IMR-90 (cell line): ENCODE measurements at regions not wholly inside any gene's neighbourhood (a gene's known extent, or its start where the extent isn't known, plus 50 kb on each side); places are given as distances from the start of the nearest gene placed in this dataset.

Source experiments
- ATAC-seq: fragments of 200-7000 bp; cut with Tn5 transposase; 2 replicates; pipeline ENCODE4 v1.9.1; 2020; ENCODE audit warnings: low read depth, mild to moderate bottlenecking, moderate library complexity
- BruUV-seq: library from RNA; stranded (reverse); fragments of 400-500 nt; replicated peaks from 2 replicates; lab custom pipeline; 2021; lab: Mats Ljungman, UMichigan
- CTCF ChIA-PET: fragments of 300-600 bp; formaldehyde crosslinking; extraction: SDS; loops from one replicate; lab custom pipeline; 2021; ENCODE audit warnings: antibody characterized with exemption; lab: Yijun Ruan, JAX
- POLR2A ChIA-PET: fragments of 300-600 bp; sonication (Branson Sonifier 250); formaldehyde crosslinking; loops from one replicate; lab custom pipeline; 2022; ENCODE audit warnings: antibody characterized with exemption; ENCODE audit not compliant: unreplicated experiment; lab: Charles Lee
- DNase-seq: peaks from one replicate; pipeline ENCODE4 v3.0.0; 2013
- H2AFZ ChIP-seq: replicated peaks from 2 replicates; pipeline ENCODE3; 2013; ENCODE audit warnings: low read length, mild to moderate bottlenecking; ENCODE audit not compliant: poor library complexity
- H2AK5ac ChIP-seq: 2 replicates; pipeline ENCODE4 v1.6.1; 2013; ENCODE audit warnings: low read depth, low read length, inconsistent platforms
- H2AK9ac ChIP-seq: replicated peaks from 2 replicates; pipeline ENCODE3; 2013; ENCODE audit warnings: mild to moderate bottlenecking, low read depth, low read length, moderate library complexity; ENCODE audit not compliant: poor library complexity
- H2BK120ac ChIP-seq: 2 replicates; pipeline ENCODE4 v1.6.1; 2013; ENCODE audit warnings: low read depth, low read length, inconsistent platforms
- H2BK15ac ChIP-seq: 3 replicates; pipeline ENCODE4 v1.6.1; 2013; ENCODE audit warnings: low read depth, low read length, inconsistent platforms
- H2BK20ac ChIP-seq: 2 replicates; pipeline ENCODE4 v1.6.1; 2013; ENCODE audit warnings: low read depth, mild to moderate bottlenecking, inconsistent platforms, low read length, moderate library complexity
- H2BK5ac ChIP-seq: 2 replicates; pipeline ENCODE4 v1.6.1; 2013; ENCODE audit warnings: mild to moderate bottlenecking, low read depth, low read length, inconsistent platforms; ENCODE audit not compliant: poor library complexity, severe bottlenecking
- H3K14ac ChIP-seq: replicated peaks from 2 replicates; pipeline ENCODE4 v1.6.1; 2013; ENCODE audit warnings: low read depth, low read length, inconsistent platforms
- H3K18ac ChIP-seq: 2 replicates; pipeline ENCODE4 v1.6.1; 2013; ENCODE audit warnings: low read depth, low read length, control low read depth
- H3K23ac ChIP-seq: 2 replicates; pipeline ENCODE4 v1.6.1; 2013; ENCODE audit warnings: low read depth, low read length, inconsistent platforms
- H3K27ac ChIP-seq: 2 replicates; pipeline ENCODE4 v1.5.1; 2013; ENCODE audit warnings: mild to moderate bottlenecking, control low read depth, low read length; ENCODE audit not compliant: insufficient read depth
- H3K27me3 ChIP-seq: 2 replicates; pipeline ENCODE4 v1.6.1; 2013; ENCODE audit warnings: low read length; ENCODE audit not compliant: control insufficient read depth, insufficient read depth
- H3K36me3 ChIP-seq: 2 replicates; pipeline ENCODE4 v1.6.1; 2013; ENCODE audit warnings: low read length, mixed read lengths; ENCODE audit not compliant: control insufficient read depth, insufficient read depth
- H3K4ac ChIP-seq: 2 replicates; pipeline ENCODE4 v1.6.1; 2013; ENCODE audit warnings: low read depth, low read length, inconsistent platforms
- H3K4me1 ChIP-seq: 2 replicates; pipeline ENCODE4 v1.6.1; 2013; ENCODE audit warnings: low read length, mixed read lengths; ENCODE audit not compliant: control insufficient read depth, insufficient read depth
- H3K4me2 ChIP-seq: 2 replicates; pipeline ENCODE4 v1.6.1; 2013; ENCODE audit warnings: low read depth, mild to moderate bottlenecking, control low read depth, low read length, moderate library complexity
- H3K4me3 ChIP-seq: 2 replicates; pipeline ENCODE4 v1.5.1; 2013; ENCODE audit warnings: low read depth, mild to moderate bottlenecking, control low read depth, low read length, moderate library complexity; ENCODE audit not compliant: insufficient read depth
- H3K56ac ChIP-seq: 2 replicates; pipeline ENCODE4 v1.6.1; 2013; ENCODE audit warnings: low read length, inconsistent platforms; ENCODE audit not compliant: insufficient read depth; ENCODE audit errors: extremely low read depth
- H3K79me1 ChIP-seq, 2 experiments: 2 replicates each; pipeline ENCODE4 v1.6.1; 2013; ENCODE audit warnings: low read length in 2 of 2, inconsistent platforms in 1 of 2, low read depth in 1 of 2
- H3K9ac ChIP-seq: 2 replicates; pipeline ENCODE4 v1.6.1; 2013; ENCODE audit warnings: low read depth, low read length, control low read depth
- H3K9me1 ChIP-seq: 2 replicates; pipeline ENCODE4 v1.6.1; 2013; ENCODE audit warnings: low read length, inconsistent platforms; ENCODE audit not compliant: insufficient read depth
- H3K9me3 ChIP-seq: 2 replicates; pipeline ENCODE4 v1.6.1; 2013; ENCODE audit warnings: low read length; ENCODE audit not compliant: control insufficient read depth, insufficient read depth
- H4K20me1 ChIP-seq: 2 replicates; pipeline ENCODE4 v1.6.1; 2013; ENCODE audit warnings: low read length, inconsistent platforms; ENCODE audit not compliant: insufficient read depth
- H4K5ac ChIP-seq: 2 replicates; pipeline ENCODE4 v1.6.1; 2013; ENCODE audit warnings: mild to moderate bottlenecking, low read depth, low read length, control low read depth
- H4K8ac ChIP-seq, 2 experiments: 2 replicates each; pipeline ENCODE4 v1.6.1; 2013; ENCODE audit warnings: low read depth in 2 of 2, low read length in 2 of 2, control low read depth in 1 of 2, inconsistent platforms in 1 of 2
- H4K91ac ChIP-seq: 2 replicates; pipeline ENCODE4 v1.6.1; 2013; ENCODE audit warnings: low read depth, low read length, inconsistent platforms; ENCODE audit not compliant: insufficient read depth
- BHLHE40 ChIP-seq: fragments of 150-350 bp; IDR thresholded peaks from 2 replicates; pipeline ENCODE4 v1.6.1; 2016; ENCODE audit warnings: mild to moderate bottlenecking, low read depth, low read length
- CEBPB ChIP-seq: IDR thresholded peaks from 2 replicates; pipeline ENCODE4 v1.6.1; 2012; ENCODE audit warnings: low read depth, low read length, improper control_type of control experiment
- CHD1 ChIP-seq: IDR thresholded peaks from 2 replicates; pipeline ENCODE4 v1.6.1; 2012; ENCODE audit warnings: low read depth, low read length, improper control_type of control experiment
- MAFK ChIP-seq: IDR thresholded peaks from 2 replicates; pipeline ENCODE4 v1.6.1; 2012; ENCODE audit warnings: low read depth, low read length, improper control_type of control experiment
- MXI1 ChIP-seq: IDR thresholded peaks from 2 replicates; pipeline ENCODE4 v1.6.1; 2012; ENCODE audit warnings: low read depth, mild to moderate bottlenecking, low read length, moderate library complexity, borderline replicate concordance
- NFE2L2 ChIP-seq: fragments of 150-350 bp; IDR thresholded peaks from 2 replicates; pipeline ENCODE4 v1.6.1; 2016; ENCODE audit warnings: low read depth, mild to moderate bottlenecking, low read length
- POLR2A ChIP-seq: IDR thresholded peaks from 2 replicates; pipeline ENCODE4 v1.6.1; 2012; ENCODE audit warnings: mild to moderate bottlenecking, low read depth, low read length
- RCOR1 ChIP-seq: IDR thresholded peaks from 2 replicates; pipeline ENCODE4 v1.6.1; 2012; ENCODE audit warnings: mild to moderate bottlenecking, low read length, improper control_type of control experiment; ENCODE audit not compliant: insufficient replicate concordance
- WGBS, 2 experiments: methylation state at CpG; one replicate each; pipeline versions ENCODE4 v1.1.5 to v1.1.7; 2013; ENCODE audit warnings: missing lambda C conversion rate in 2 of 2; ENCODE audit not compliant: insufficient read length in 1 of 2; ENCODE audit errors: extremely low coverage in 2 of 2; 5-methylcytosine and 5-hydroxymethylcytosine counted together
- dilution Hi-C: fragments of 300-500 bp; cut with HindIII; formaldehyde crosslinking; loops from one replicate; pipeline ENCODE4 v1.14.3; 2018; ENCODE audit warnings: low sequenced_read_pairs; ENCODE audit not compliant: unreplicated experiment
- in situ Hi-C: fragments of 300-500 bp; cut with MboI; formaldehyde crosslinking; loops from 3 replicates; pipeline ENCODE4 v1.14.3; 2019; ENCODE audit warnings: low sequenced_read_pairs, inconsistent platforms, mixed read lengths
- intact Hi-C: fragments of 100-400 bp; cut with micrococcal nuclease; formaldehyde crosslinking; loops from 2 replicates; pipeline ENCODE4 v1.10.0; 2022
- TF ChIP-seq, protein P1 (sequence below): conservative IDR thresholded peaks from 2 replicates; pipeline ENCODE4 v1.5.1; 2012; ENCODE audit warnings: mild to moderate bottlenecking, low read depth, low read length, improper control_type of control experiment

DNA sequence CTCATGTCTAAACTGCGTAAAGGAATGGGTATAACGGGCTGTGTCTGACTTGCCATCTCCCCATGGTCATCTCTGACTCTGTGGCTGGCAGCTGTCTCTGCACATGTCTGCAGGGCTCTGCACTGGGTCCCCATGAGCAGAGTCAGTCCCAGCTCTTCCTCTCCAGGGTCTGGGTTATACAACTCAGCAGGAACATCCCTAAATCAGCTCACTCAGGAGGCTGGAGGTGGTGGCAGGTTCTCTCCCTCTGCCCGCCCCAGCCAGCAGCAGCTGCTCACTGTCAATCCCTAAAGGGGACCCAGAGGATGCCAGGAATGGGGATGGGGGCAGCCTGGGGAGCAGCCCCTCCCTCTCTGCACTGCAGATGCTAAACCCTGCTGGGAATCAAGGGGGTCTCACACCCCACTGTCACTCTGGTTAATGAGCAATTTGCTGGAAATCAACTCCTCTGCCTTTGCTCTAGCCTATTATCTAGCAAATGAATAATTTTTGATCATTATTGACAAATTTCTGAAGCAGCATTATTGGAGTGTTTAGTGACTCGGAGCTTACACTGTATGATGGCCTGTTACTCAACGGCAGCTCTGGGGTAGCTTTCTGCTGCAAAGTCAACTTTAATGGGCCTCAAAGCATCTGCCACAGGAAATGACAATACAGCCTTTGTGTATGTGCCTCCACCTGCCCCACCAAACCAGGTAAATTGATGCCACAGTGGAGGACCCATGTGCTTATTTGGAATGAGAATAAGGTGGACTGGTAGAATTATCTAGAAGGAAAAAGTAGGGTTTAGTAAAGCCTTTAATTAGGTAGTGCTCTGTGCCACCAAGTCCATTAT, 55.7 kb upstream of the SHANK2 start (continued):
- no peak for TF ChIP-seq CEBPB

DNA sequence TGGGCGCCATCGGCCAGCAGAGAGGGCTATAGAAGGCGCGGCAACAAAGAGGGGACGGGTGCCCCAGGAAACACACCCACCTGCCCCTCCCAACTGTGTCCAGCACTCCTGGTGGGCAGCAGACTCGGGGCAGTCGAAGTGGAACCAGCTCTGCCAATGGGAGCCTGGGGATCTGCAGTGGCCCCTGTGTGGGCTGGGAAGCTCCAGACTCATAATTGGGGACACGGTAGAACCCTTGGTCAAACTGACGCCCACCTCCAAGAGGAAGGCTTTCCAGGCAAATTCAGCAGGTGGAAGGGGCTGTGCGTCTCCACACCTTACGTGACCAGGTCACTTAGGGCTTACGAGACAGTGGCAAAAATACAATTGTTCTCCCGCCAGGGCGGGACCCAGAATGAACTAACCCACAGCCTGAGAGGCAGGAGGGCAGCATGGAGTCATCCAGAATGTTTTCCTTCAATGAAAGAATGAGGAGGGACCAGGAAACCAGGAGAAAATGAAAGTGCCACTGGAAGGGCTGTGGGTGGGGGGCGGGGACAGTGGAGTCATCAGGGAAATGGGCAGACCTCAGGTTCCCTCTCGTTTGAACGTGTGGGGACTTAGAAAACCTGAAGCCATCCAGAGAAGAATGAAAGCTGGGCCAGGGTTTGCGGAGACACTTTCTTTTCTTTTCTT, 53.2 kb upstream of the SHANK2 start:
- Histone ChIP-seq H4K20me1 (no peaks in the 10 kb centered on the region), H3K4me3 (no peak overlapping the region), H3K9me3 (peaks cover 3% of the 10 kb centered on the region), H3K9ac (no peak overlapping the region), H2BK15ac (no peak overlapping the region), H3K18ac (no peak overlapping the region), H3K27me3 (no peaks in the 10 kb centered on the region), H4K8ac (no peak overlapping the region), H3K4me1 (peaks cover 13% of the 10 kb centered on the region), H3K27ac (no peak overlapping the region), H2BK20ac (no peak overlapping the region), H3K79me1 (no peaks in the 10 kb centered on the region), H3K14ac (no peak overlapping the region), H3K9me1 (0 out of 2 replicates have a peak, but pooled peaks cover 4% of the 10 kb centered on the region), H2AFZ (no peak overlapping the region), H2BK5ac (no peak overlapping the region), H3K36me3 (no peaks in the 10 kb centered on the region), H2AK5ac (0 out of 2 replicates have a peak overlapping the region, but pooled peaks have one; percentile 30), H3K4ac (no peak overlapping the region), H3K56ac (no peak overlapping the region), H2BK120ac (no peak overlapping the region), H3K23ac (no peak overlapping the region), H3K4me2 (no peak overlapping the region), H2AK9ac (no peak overlapping the region), H4K5ac (no peak overlapping the region), H4K91ac (peak overlapping the region; percentile 20; the same call in 1 of the 2 replicates)
- intact Hi-C loops, result no loop called here
- ChIA-PET CTCF (interaction anchor here (0.5 kb wide), 1 partner anchor 1038 kb away, joined by 4 read pairs; no protein-coding TSS in a partner anchor), POLR2A (no interaction called here)
- ATAC-seq (no peak), DNase-seq (no peak)
- TF ChIP-seq, protein P1, sequence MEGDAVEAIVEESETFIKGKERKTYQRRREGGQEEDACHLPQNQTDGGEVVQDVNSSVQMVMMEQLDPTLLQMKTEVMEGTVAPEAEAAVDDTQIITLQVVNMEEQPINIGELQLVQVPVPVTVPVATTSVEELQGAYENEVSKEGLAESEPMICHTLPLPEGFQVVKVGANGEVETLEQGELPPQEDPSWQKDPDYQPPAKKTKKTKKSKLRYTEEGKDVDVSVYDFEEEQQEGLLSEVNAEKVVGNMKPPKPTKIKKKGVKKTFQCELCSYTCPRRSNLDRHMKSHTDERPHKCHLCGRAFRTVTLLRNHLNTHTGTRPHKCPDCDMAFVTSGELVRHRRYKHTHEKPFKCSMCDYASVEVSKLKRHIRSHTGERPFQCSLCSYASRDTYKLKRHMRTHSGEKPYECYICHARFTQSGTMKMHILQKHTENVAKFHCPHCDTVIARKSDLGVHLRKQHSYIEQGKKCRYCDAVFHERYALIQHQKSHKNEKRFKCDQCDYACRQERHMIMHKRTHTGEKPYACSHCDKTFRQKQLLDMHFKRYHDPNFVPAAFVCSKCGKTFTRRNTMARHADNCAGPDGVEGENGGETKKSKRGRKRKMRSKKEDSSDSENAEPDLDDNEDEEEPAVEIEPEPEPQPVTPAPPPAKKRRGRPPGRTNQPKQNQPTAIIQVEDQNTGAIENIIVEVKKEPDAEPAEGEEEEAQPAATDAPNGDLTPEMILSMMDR, result no peak
- TF ChIP-seq CEBPB, result no peak
- no peak for TF ChIP-seq BHLHE40
- TF ChIP-seq MAFK, result no peak
- no peak for TF ChIP-seq POLR2A
- TF ChIP-seq RCOR1, result no peak
- no peak for TF ChIP-seq CHD1
- TF ChIP-seq MXI1, result no peak
- TF ChIP-seq NFE2L2, result no peak
- no TSS peak for BruUV-seq
- in situ Hi-C loops, result no loop called here
- 86% methylated on average over 1 of the region's 18 CpGs; no CpG with 5 or more reads in 1 of the 2 experiments for WGBS, 2 experiments
- dilution Hi-C loops, result no loop called here
